ENCODE measurements at regions not wholly inside any gene's neighbourhood (a gene's known extent, or its start where the extent isn't known, plus 50 kb on each side); places are given as distances from the start of the nearest gene placed in this dataset.

DNA sequence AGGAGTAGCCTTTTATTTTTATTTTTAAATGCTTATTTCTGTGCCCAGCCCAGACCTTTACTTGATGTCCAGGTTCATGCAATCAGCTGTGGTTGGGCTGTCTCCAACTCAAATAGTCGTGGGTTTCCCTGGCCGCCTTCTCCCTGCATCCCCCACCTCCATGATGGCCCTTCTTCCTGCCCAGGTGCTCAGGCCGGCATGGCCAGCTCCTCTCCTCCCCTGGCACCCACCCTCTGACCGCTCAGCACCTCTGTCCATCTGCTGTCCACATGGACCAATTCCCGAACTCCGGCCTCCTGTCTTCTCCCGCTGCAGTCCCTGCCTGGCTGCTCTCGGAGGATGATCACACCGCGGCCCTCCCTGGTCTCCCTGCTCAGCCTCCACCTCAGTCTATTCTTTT lies 81.2 kb upstream of the SULF2 start:
- intact Hi-C loops (cut with DNase I), result no loop called here
- Histone ChIP-seq H3K9me3 (peaks cover 0 to 4% (median 0%) of the 10 kb centered on the region in 4 donors), H3K4me1 (no peaks in the 10 kb centered on the region), H3K4me3 (no peak overlapping the region), H3K36me3 (no peaks in the 10 kb centered on the region), H3K27me3 (no peaks in the 10 kb centered on the region), H3K27ac (replicated peaks in 1 of 4) (no peak overlapping the region)
- DNase-seq (ENCODE audit: extremely low spot score), result no peak
- WGBS, result 86% methylated on average over 10 of the region's 10 CpGs
- TF ChIP-seq POLR2A (IDR thresholded peaks at IDR 0.05; ENCODE audit: low read depth) (no peak), EP300 (IDR thresholded peaks at IDR 0.05) (no peak), POLR2AphosphoS5 (IDR thresholded peaks at IDR 0.05) (no peak)

- WGBS, result 78% methylated on average over 9 of the region's 9 CpGs
- no peak for TF ChIP-seq POLR2AphosphoS5 (IDR thresholded peaks at IDR 0.05)
- TF ChIP-seq CTCF (IDR thresholded peaks at IDR 0.05), result no peak
- TF ChIP-seq EP300 (IDR thresholded peaks at IDR 0.05), result no peak
- no peak for TF ChIP-seq POLR2A (IDR thresholded peaks at IDR 0.05; ENCODE audit: low read depth)
- H3K4me1 ChIP-seq, result no peaks in the 10 kb centered on the region
- no peak overlapping the region for H3K4me3 ChIP-seq
- H3K9me3 ChIP-seq, result peaks cover 0 to 4% (median 0%) of the 10 kb centered on the region in 4 donors
- H3K36me3 ChIP-seq, result no peaks in the 10 kb centered on the region
- H3K27me3 ChIP-seq, result no peaks in the 10 kb centered on the region
- intact Hi-C loops (cut with DNase I), result no loop called here
- no peak overlapping the region for H3K27ac ChIP-seq (replicated peaks in 1 of 4)
- no peak for DNase-seq (ENCODE audit: extremely low spot score)
Observed at GRCh38 chr20:47865912-47866311, 80.6 kb upstream of the SULF2 start.

DNA sequence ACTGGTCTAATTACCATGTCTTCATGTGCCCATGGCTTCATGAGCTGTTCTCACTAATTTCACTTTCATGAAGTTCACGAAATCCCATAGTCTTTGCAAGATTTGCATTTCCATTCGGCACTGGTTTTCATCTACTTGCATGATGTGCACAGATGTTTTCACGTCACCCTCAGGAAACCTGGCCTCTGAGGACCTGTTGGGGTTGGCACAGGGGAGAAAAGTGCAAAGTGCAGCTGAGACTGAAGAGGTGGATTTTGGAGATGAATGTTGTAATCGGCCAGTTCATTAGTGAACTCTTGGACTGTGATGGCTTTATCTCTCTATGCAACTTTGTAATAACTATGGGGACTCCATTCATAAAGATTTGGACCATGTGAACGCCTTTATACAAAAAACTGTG lies 80.2 kb upstream of the SULF2 start:
- 30% methylated on average over 5 of the region's 5 CpGs for WGBS
- H3K27ac ChIP-seq (replicated peaks in 1 of 4), result no peak overlapping the region
- intact Hi-C loops (cut with DNase I), result no loop called here

GRCh38 chr20:47863981-47864380 lies 78.7 kb upstream of the SULF2 start:
- H3K4me3 ChIP-seq, result no peak overlapping the region
- no peak for TF ChIP-seq CTCF (IDR thresholded peaks at IDR 0.05)
- no peaks in the 10 kb centered on the region for H3K36me3 ChIP-seq
- H3K4me1 ChIP-seq, result no peaks in the 10 kb centered on the region
- WGBS, result 69% methylated on average over 2 of the region's 2 CpGs
- no peak for DNase-seq (ENCODE audit: extremely low spot score)
- H3K27me3 ChIP-seq, result no peaks in the 10 kb centered on the region
- no peak overlapping the region for H3K27ac ChIP-seq (replicated peaks in 1 of 4)
- H3K9me3 ChIP-seq, result peaks cover 0 to 4% (median 0%) of the 10 kb centered on the region in 4 donors
- intact Hi-C loops (cut with DNase I), result no loop called here

More for the DNA sequence above, 80.2 kb upstream of the SULF2 start:
- Histone ChIP-seq H3K36me3 (no peaks in the 10 kb centered on the region), H3K4me1 (no peaks in the 10 kb centered on the region), H3K9me3 (peaks cover 0 to 4% (median 0%) of the 10 kb centered on the region in 4 donors), H3K27me3 (no peaks in the 10 kb centered on the region), H3K4me3 (no peak overlapping the region)
- no peak for DNase-seq (ENCODE audit: extremely low spot score)
- TF ChIP-seq POLR2A (IDR thresholded peaks at IDR 0.05; ENCODE audit: low read depth), result no peak
- TF ChIP-seq EP300 (IDR thresholded peaks at IDR 0.05), result no peak
- no peak for TF ChIP-seq CTCF (IDR thresholded peaks at IDR 0.05)
- no peak for TF ChIP-seq POLR2AphosphoS5 (IDR thresholded peaks at IDR 0.05)

DNA sequence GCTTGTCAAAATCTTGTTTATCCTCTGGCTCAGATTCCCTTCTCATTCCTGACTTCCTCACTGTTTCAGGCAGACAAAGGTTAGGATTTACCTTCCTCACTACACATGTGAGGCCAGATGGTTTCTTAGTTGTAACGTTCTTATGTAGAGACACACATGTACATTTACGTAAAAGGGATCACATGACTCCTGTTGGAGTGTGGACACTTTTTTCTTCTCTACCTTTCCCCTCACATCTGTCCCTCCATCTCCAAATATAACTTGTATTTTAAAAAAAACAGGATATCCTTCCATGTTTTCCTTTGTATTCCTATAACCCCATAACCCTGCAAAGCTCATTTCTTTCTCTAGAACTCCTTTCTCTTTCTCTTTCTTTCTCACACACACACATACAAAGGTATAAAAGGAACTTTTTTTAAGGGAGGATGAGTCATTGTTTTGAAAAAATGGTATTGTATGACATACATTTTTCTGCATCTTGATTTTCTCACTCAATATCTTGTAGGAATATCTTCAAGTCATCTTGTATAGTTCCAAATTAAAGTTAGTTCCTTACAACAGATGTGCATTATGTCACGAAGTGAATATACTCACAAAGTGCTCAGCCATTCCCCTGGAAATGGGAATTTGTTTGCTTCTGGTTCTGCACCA lies 78.2 kb upstream of the SULF2 start:
- H3K27ac ChIP-seq (replicated peaks in 1 of 4), result no peak overlapping the region

More for the DNA sequence above, 78.2 kb upstream of the SULF2 start:
- intact Hi-C loops (cut with DNase I), result no loop called here
- H3K4me3 ChIP-seq, result no peak overlapping the region
- DNase-seq (ENCODE audit: extremely low spot score), result no peak
- 61% methylated on average over 3 of the region's 3 CpGs for WGBS
- no peak for TF ChIP-seq POLR2AphosphoS5 (IDR thresholded peaks at IDR 0.05)
- TF ChIP-seq POLR2A (IDR thresholded peaks at IDR 0.05; ENCODE audit: low read depth), result no peak
- TF ChIP-seq CTCF (IDR thresholded peaks at IDR 0.05), result no peak
- TF ChIP-seq EP300 (IDR thresholded peaks at IDR 0.05), result no peak
- H3K9me3 ChIP-seq, result peaks cover 0 to 4% (median 0%) of the 10 kb centered on the region in 4 donors
- H3K36me3 ChIP-seq, result no peaks in the 10 kb centered on the region
- peaks cover 0 to 4% (median 1%) of the 10 kb centered on the region in 4 donors for H3K4me1 ChIP-seq
- no peaks in the 10 kb centered on the region for H3K27me3 ChIP-seq
